Left ventricle myocardium inferior (tissue), 1 donor: ENCODE measurements at regions not wholly inside any gene's neighbourhood (a gene's known extent, or its start where the extent isn't known, plus 50 kb on each side); places are given as distances from the start of the nearest gene placed in this dataset.

Source experiments
- DNase-seq: peaks from one replicate; pipeline ENCODE4 v3.0.0-alpha.2; 2020
- H3K27ac ChIP-seq: fragments of 200-600 bp; replicated peaks from 2 replicates; pipeline ENCODE4 v1.8.0; 2021
- H3K27me3 ChIP-seq: fragments of 200-600 bp; 2 replicates; pipeline ENCODE4 v1.8.0; 2021; ENCODE audit warnings: low read depth
- H3K36me3 ChIP-seq: fragments of 200-600 bp; 2 replicates; pipeline ENCODE4 v1.8.0; 2021
- H3K4me1 ChIP-seq: fragments of 200-600 bp; 2 replicates; pipeline ENCODE4 v1.8.0; 2021
- H3K4me3 ChIP-seq: fragments of 200-600 bp; 2 replicates; pipeline ENCODE4 v1.8.0; 2021; ENCODE audit warnings: mild to moderate bottlenecking, moderate library complexity
- H3K9me3 ChIP-seq: fragments of 200-600 bp; replicated peaks from 2 replicates; pipeline ENCODE4 v1.8.0; 2021
- CTCF ChIP-seq: fragments of 200-600 bp; IDR thresholded peaks from 2 replicates; pipeline ENCODE4 v1.8.0; 2021; ENCODE audit warnings: antibody characterized with exemption, mild to moderate bottlenecking, borderline replicate concordance
- intact Hi-C: fragments of 100-400 bp; cut with micrococcal nuclease; formaldehyde crosslinking; loops from one replicate; pipeline ENCODE4 v1.11.0; 2022
- donor health status: DM: no; HTN: yes; CAD: no; lungs with severe emphysema.

GRCh38 chr5:112472614-112473013 is 53.5 kb upstream of the EPB41L4A start:
- no peak for TF ChIP-seq CTCF
- peak overlapping the region; percentile 47 for H3K27ac ChIP-seq
- DNase-seq = no peak
- no peaks in the 10 kb centered on the region for H3K27me3 ChIP-seq
- peaks cover 12% of the 10 kb centered on the region for H3K4me1 ChIP-seq
- no peak overlapping the region for H3K4me3 ChIP-seq
- intact Hi-C loops = no loop called here
- H3K36me3 ChIP-seq = no peaks in the 10 kb centered on the region
- H3K9me3 ChIP-seq = no peaks in the 10 kb centered on the region

- no peak for DNase-seq
Measured at GRCh38 chr5:112473989-112474388, 54.9 kb upstream of the EPB41L4A start.

GRCh38 chr5:112475747-112476365 is 56.8 kb upstream of the EPB41L4A start:
- no peak for TF ChIP-seq CTCF
- no peak for DNase-seq

More at GRCh38 chr5:112473989-112474388, 54.9 kb upstream of the EPB41L4A start:
- peaks cover 12% of the 10 kb centered on the region for H3K4me1 ChIP-seq
- H3K27ac ChIP-seq = peak overlapping the region; percentile 47
- intact Hi-C loops = no loop called here
- H3K36me3 ChIP-seq = no peaks in the 10 kb centered on the region
- H3K27me3 ChIP-seq = no peaks in the 10 kb centered on the region
- H3K4me3 ChIP-seq = no peak overlapping the region
- no peak for TF ChIP-seq CTCF
- no peaks in the 10 kb centered on the region for H3K9me3 ChIP-seq

GRCh38 chr5:112479418-112479817 is 60.3 kb upstream of the EPB41L4A start:
- Histone ChIP-seq H3K4me3 (no peak overlapping the region), H3K4me1 (no peaks in the 10 kb centered on the region), H3K9me3 (peaks cover 10% of the 10 kb centered on the region), H3K27ac (no peak overlapping the region), H3K36me3 (no peaks in the 10 kb centered on the region), H3K27me3 (no peaks in the 10 kb centered on the region)
- no peak for TF ChIP-seq CTCF
- intact Hi-C loops = no loop called here
- no peak for DNase-seq

More at GRCh38 chr5:112475747-112476365, 56.8 kb upstream of the EPB41L4A start:
- Histone ChIP-seq H3K27ac (peak overlapping the region; percentile 42), H3K27me3 (no peaks in the 10 kb centered on the region), H3K9me3 (no peaks in the 10 kb centered on the region), H3K4me3 (no peak overlapping the region), H3K4me1 (peaks cover 12% of the 10 kb centered on the region), H3K36me3 (no peaks in the 10 kb centered on the region)
- intact Hi-C loops = no loop called here

- Histone ChIP-seq H3K4me1 (no peaks in the 10 kb centered on the region), H3K9me3 (peaks cover 10% of the 10 kb centered on the region), H3K4me3 (no peak overlapping the region), H3K27me3 (no peaks in the 10 kb centered on the region), H3K27ac (no peak overlapping the region), H3K36me3 (no peaks in the 10 kb centered on the region)
- no peak for DNase-seq
- TF ChIP-seq CTCF = no peak
- intact Hi-C loops = no loop called here
Measured at GRCh38 chr5:112480501-112480900, 61.4 kb upstream of the EPB41L4A start.

- Histone ChIP-seq H3K36me3 (no peaks in the 10 kb centered on the region), H3K4me1 (no peaks in the 10 kb centered on the region), H3K9me3 (peaks cover 10% of the 10 kb centered on the region), H3K27ac (no peak overlapping the region), H3K4me3 (no peak overlapping the region), H3K27me3 (no peaks in the 10 kb centered on the region)
- DNase-seq = no peak
- no peak for TF ChIP-seq CTCF
- intact Hi-C loops = no loop called here
Measured at GRCh38 chr5:112483704-112484103, 64.6 kb upstream of the EPB41L4A start.
